Forelimb muscle (tissue), 1 donor: ENCODE measurements at regions not wholly inside any gene's neighbourhood (a gene's known extent, or its start where the extent isn't known, plus 50 kb on each side); places are given as distances from the start of the nearest gene placed in this dataset.

Experiments
- DNase-seq: peaks from one replicate; pipeline ENCODE4 v3.0.0-alpha.2; 2013; ENCODE audit warnings: low read depth

- no peak for DNase-seq
These were observed 76.3 kb upstream of the FLRT2 start for GRCh38 chr14:85453401-85454225.

GRCh38 chr14:85454226-85454813 lies 75.6 kb upstream of the FLRT2 start:
- DNase-seq: no peak

DNA sequence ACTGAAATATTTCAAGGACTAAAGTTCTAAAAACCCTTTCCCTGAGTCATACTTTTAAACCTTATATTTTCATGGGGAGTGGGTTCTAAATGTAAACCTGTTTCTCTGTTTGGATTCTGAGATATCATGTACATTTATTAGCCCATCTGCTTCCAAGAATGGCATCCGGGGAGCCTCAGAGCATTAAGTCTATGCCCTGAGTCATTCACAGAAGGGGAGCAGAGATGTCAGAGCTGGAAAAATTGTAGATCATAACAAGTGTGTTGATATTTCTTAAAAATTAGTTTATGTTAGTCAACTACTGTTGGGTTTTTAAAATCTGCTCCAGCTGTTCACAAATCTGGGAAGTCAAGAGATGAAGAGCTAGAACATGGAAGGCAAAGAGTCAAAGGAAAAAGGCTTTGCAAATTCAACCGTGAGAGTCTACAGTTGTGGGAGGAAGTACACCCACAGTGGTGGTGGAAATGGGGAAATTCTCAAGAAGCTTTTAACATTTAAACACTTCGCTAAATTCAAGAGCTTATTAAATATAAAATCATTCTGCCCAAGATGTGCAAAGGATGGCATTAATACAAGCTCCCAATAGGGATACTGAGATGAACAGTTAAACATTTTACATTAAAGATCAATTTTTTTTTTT lies 70.5 kb upstream of the FLRT2 start:
- DNase-seq: no peak

DNA sequence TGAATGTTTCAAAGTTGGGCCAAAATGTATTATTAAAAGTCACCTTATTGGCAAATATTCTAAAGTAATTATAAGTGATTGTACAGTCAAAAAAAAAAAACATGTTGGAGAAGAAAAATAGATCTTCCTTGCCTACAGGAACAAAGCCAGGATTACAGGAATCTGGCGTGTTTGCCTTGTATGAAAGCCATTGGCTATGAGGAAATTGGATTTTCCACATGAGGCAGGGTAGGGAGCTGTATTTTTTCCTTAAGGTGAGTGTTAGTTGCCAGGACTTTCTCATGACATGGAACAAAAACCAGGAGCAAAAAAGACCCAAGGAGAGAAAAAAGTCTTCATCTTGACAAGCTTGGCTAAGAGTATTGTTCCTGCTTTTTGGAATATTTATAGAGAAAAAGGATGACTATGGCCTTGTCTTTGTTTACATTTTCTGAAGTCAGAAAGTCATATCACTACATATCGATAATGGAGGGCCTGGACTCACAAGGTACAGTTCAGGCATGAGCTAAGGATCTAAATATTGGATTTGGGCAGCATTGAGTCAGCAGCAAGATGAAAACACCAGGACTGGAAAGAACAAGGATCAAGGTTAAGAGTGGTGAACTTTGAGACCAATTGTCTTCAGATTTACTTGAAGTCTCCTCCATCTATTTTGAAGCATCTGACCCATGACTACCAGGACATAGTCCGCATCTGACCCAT lies 68.4 kb upstream of the FLRT2 start:
- no peak for DNase-seq

- DNase-seq: no peak
These were observed 66.4 kb upstream of the FLRT2 start for GRCh38 chr14:85463512-85463911.

DNA sequence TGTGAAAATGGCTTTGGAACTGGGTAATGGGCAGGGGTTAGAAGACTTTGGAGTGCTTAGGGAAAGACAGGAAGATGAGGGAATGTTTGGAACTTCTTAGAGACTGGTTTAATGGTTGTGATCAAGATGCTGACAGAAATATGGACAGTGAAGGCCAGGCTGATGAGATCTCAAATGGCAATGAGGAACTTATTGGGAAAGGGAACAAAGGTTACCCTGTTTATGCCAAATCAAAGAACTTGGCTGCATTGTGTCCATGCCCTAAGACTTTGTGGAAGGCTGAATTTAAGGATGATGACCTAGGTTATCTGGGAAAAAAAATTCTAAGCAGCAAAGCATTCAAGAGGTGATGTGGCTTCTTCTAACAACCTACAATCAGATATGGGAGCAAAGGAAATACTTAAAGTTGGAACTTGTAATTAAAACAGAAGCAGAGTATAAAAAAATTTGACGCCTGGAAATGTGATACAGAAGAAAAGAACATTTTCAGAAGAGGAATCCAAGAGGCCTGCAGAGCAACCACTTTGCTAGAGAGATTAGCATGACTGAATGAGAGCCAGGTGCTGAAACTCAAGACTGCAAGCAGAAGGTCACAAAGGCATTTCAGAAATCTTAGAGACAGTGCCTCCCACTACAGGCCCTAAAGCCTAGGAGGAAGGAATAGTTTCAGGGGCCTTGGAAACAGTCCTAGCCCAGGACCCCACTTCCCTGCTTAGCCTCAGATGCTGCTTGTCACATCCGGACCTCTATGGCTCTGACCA lies 65.6 kb upstream of the FLRT2 start:
- no peak for DNase-seq

- no peak for DNase-seq
These were observed 63.3 kb upstream of the FLRT2 start for GRCh38 chr14:85466678-85467077.

DNA sequence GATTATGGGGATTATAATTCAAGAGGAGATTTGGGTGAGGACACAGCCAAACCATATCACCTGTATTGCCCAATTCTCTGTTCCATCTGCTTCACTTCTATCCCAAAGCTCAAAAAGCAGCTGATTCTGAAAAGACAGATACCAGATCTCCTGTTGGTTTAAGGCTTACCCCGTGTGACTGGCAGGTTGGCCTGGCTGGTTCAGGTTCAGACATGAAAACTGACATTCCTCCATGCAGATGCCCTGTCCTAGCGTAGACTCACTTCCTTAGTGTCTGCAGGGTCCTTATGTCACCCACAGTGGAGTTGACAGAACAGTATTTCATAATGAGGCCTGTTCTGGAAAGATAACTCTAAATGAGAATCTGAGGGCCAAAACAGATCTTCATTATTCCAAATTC lies 61.1 kb upstream of the FLRT2 start:
- no peak for DNase-seq

DNA sequence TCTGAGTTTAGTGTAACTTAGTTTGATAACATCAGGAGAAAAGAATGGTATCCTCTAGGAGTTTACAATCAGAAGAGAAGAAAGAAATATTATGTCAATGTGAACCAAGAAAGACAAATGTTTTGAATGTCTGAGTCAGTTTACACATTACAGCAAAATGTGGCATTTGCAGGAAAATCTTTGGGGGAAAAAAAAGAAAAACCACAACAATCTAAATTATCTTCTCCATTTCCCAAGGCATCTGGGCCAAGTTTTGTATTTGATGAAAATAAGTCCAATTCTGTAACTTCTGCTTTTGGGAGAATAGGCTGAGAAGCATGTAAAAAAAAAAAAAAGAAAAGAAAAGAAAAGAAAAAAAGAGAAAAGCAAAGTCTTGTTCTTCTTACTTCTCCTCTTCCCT lies 58.8 kb upstream of the FLRT2 start:
- DNase-seq: no peak

DNA sequence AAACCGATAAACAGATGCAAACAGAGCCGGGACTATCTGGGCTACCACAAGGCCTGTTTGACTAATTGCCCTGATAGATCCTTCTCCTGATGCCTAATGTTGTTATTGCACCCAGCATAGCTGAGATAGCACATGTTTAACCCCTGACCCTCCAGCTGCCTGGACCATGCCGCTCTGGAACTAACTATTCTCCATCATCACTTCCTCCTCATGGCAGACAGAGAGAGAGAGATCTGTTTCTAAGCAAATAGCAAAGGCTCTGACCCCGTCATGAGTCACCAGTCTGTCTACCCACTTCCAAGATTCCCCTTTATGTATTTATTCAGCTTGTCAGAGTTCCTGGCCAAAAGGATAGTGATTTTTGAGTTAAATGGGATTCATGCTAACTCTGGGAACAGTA lies 58.2 kb upstream of the FLRT2 start:
- DNase-seq: no peak

DNA sequence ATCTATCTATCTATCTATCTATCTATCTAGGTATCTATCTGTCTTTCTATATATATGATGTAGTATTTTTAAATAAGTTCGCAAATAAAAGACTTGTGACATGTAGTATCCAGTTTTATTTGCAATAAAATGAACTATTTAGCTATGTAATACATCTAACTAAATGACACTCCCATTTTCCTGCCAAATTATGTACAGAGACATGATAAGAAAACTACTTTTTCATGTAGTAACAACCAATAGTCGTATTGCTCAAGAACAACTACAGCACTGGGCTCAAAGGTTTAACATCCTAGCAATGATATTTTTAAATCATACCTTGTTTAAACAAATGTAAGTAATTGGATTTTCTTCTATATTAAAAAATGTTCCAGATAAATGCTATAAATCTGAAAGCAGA lies 55.5 kb upstream of the FLRT2 start:
- no peak for DNase-seq

GRCh38 chr14:85475113-85475512 lies 54.8 kb upstream of the FLRT2 start:
- DNase-seq: no peak

DNA sequence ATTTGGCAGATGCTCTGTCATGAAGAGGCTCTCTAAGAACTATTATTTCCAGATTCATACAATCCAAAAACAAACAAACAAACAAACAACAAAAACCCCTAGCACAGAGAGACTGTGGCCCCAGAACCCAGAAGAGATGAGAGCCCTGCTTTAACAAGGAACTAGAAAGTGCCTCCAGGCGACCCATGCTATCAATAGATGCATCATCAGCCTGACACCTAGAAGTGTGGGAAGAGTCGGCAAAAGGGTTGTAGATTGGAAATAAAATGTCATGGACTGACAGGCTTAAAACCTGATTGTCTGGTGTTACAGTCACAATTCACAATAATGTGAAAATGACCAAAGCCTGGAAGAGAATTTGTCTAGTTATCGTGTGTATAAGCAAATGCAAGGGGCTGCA lies 50.6 kb upstream of the FLRT2 start:
- no peak for DNase-seq

- no peak for DNase-seq
These were observed 50.2 kb upstream of the FLRT2 start for GRCh38 chr14:85479771-85480170.
